GM12873 (cell line): ENCODE measurements at regions not wholly inside any gene's neighbourhood (a gene's known extent, or its start where the extent isn't known, plus 50 kb on each side); places are given as distances from the start of the nearest gene placed in this dataset.

Experiments
- TF ChIP-seq, protein P1 (sequence below): IDR thresholded peaks from 2 replicates; pipeline ENCODE4 v1.5.1; 2012; ENCODE audit warnings: low read depth, mild to moderate bottlenecking, moderate library complexity, low read length, control low read depth; ENCODE audit not compliant: insufficient read depth; ENCODE audit errors: missing control alignments

DNA sequence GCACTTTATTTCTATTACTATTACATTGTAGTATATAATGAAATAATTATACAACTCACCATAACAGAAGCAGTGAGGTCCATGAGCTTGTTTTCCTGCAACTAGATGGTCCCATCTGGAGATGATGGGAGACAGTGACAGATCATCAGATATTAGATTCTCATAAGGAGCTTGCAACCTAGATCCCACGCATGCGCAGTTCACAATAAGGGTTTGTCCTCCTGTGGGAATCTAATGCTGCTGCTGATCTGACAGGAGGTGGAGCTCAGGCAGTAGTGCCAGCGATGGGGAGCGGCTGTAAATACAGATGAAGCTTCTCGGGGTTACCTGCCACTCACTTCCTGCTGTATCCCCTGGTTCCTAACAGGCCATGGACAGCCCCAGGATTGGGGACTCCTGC, 139.5 kb upstream of the TCF21 start:
- TF ChIP-seq, protein P1, sequence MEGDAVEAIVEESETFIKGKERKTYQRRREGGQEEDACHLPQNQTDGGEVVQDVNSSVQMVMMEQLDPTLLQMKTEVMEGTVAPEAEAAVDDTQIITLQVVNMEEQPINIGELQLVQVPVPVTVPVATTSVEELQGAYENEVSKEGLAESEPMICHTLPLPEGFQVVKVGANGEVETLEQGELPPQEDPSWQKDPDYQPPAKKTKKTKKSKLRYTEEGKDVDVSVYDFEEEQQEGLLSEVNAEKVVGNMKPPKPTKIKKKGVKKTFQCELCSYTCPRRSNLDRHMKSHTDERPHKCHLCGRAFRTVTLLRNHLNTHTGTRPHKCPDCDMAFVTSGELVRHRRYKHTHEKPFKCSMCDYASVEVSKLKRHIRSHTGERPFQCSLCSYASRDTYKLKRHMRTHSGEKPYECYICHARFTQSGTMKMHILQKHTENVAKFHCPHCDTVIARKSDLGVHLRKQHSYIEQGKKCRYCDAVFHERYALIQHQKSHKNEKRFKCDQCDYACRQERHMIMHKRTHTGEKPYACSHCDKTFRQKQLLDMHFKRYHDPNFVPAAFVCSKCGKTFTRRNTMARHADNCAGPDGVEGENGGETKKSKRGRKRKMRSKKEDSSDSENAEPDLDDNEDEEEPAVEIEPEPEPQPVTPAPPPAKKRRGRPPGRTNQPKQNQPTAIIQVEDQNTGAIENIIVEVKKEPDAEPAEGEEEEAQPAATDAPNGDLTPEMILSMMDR, result no peak

DNA sequence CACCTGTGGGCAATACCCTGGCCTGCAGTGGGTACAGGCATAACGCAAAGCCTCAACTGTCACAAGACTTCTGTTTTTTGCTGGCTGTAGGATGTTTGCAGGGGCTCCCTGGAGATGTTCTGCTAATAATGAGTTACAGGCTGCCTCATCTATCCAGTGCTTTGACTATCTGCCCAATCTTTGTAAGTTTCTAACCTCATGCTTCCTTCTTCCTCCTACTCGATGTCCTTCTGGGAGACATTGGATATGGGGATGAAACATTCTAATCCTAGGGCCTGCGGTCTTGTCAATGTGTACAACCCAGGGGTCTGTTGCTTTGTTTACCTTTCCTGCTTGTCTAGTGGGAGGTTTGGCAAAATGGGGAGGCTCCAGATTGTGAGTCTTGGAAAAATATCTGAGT, 136.8 kb upstream of the TCF21 start:
- TF ChIP-seq, protein P1, result no peak

DNA sequence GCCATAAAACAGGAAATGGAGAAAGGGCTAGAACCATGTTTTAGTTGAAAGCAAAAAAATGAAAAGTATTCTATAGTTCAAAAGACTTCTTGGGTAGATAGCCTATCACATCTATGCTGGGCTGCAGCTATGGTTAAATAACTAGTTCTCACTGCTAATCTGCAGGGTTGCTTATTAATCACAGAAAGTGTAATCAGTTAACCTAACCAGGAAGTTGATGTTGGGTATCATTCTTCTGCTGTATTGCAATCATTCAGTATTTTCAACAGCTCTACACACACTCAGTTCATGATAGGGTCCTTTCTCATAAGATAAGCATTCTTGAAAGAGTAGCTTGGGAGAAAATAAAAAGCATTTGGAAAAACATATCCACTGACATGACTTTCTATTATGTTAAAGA, 135.2 kb upstream of the TCF21 start:
- TF ChIP-seq, protein P1, result no peak

DNA sequence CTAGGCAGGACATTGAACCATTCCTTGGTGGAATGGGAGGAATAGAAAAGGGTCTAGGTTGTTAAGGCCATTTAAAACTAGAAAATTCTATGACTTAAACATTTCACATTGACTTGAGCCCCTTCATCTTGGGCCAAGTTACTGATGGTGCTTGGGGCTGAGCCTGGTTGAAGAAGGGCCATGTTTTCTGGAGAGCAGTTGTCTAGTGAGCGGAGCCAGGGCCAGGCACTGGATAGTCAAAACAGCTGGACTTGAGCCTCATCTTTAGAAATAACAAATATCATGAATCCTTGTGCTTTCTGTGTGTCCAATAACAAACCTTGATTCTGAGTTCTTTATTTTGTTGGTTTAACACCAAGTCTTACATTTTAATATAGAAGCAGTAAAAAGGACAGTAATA, 134.6 kb upstream of the TCF21 start:
- TF ChIP-seq, protein P1, result no peak

DNA sequence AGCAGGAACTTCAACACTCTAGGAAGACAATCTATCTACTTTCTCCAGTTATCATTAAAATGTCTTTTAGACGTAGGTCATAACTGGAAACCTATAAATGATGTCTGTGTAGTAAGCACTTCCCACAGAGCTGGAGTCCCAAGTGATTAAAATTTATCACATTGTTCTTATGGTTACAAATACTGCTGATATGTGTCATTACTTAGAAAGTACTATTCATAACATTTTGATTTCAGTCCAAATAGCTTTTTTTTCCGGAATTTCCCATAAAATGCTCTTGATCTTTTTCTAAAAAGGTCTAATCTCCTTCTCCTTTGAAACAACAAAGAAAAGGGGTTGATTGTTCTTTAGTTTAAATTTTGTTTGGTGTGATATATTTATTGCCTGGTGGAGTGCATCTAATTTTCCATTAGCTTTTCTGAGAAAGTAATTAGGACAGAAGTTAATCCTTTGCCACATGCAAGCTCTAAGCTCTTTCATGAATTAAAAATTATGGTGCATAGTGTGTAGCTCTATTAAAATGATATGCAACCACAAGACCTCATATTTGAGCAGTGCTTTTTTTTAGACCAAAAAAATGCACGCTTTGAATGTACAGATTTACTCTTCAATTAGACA, 132.7 kb upstream of the TCF21 start:
- TF ChIP-seq, protein P1, result no peak

DNA sequence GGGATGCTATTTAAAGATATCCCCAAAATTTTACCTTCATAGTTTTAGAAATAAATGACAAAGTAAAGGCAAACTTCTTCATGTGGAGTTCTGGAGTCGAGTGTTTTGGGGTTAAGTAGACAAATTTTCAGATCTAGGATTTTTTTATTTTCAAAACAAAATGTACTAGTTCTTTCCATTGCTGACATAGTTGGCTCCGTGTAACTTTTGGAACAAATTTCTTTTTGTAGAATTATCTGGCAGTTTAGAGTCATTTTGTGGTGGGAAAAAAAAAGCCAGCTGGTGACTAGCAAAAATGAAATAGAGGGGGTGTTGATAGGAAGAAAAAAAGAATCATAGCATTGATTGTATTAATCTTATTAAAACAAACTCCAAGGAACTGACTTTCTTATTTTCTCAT, 131.6 kb upstream of the TCF21 start:
- TF ChIP-seq, protein P1, result no peak

DNA sequence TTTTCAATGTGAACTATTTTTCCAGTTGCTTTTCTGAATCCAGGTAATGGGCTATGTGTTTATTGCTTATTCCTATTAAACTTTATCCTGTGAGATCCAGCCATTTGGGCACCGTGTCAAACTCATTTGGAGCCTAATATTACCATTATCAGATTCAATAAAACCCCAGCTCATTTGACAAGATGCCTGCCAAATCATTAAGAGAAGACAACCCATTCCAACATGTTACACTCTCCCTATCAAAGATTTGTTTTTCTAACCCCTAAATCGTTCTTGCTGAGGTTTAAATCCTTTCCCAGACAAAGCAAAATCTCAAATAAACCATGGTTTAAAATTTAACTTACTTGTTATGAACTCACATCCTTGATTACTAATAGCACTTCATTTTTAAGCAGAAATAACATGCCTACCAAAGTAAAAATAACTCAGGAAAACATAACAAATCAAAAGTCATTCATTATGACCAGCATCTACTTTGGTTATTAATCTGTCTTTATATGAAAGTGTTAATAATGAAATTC, 130.0 kb upstream of the TCF21 start:
- TF ChIP-seq, protein P1, result no peak
